GM12891 (cell line): ENCODE measurements at regions not wholly inside any gene's neighbourhood (a gene's known extent, or its start where the extent isn't known, plus 50 kb on each side); places are given as distances from the start of the nearest gene placed in this dataset.
"Not testable (repeated sequence)": the region's sequence is repeated elsewhere in the genome, so short reads cannot be mapped to it uniquely, and the experiment has no call there.

Experiments used
- DNase-seq: peaks from one replicate; pipeline ENCODE4 v3.0.0; 2011; ENCODE audit warnings: low spot score; ENCODE audit not compliant: insufficient read length
- FAIRE-seq: peaks from 2 replicates; lab custom pipeline; 2011; peaks lifted over from hg19 to GRCh38; lab: Jason Lieb, UNC
- PAX5 ChIP-seq: IDR thresholded peaks from 2 replicates; pipeline ENCODE4 v1.6.1; 2011; ENCODE audit warnings: low read length, moderate library complexity, mild to moderate bottlenecking; ENCODE audit not compliant: insufficient read depth, severe bottlenecking
- POLR2A ChIP-seq: IDR thresholded peaks from 2 replicates; pipeline ENCODE4 v1.6.1; 2011; ENCODE audit warnings: low read depth, low read length, control low read depth
- POLR2AphosphoS5 ChIP-seq: IDR thresholded peaks from 2 replicates; pipeline ENCODE4 v1.6.1; 2011; ENCODE audit warnings: low read depth, low read length, control low read depth
- POU2F2 ChIP-seq: IDR thresholded peaks from 2 replicates; pipeline ENCODE4 v1.6.1; 2011; ENCODE audit warnings: low read depth, mild to moderate bottlenecking, control low read depth, low read length, moderate library complexity
- SPI1 ChIP-seq: IDR thresholded peaks from 2 replicates; pipeline ENCODE4 v1.6.1; 2011; ENCODE audit warnings: low read depth, low read length, control low read depth
- TAF1 ChIP-seq: IDR thresholded peaks from 2 replicates; pipeline ENCODE4 v1.6.1; 2011; ENCODE audit warnings: low read depth, low read length, control low read depth

DNA sequence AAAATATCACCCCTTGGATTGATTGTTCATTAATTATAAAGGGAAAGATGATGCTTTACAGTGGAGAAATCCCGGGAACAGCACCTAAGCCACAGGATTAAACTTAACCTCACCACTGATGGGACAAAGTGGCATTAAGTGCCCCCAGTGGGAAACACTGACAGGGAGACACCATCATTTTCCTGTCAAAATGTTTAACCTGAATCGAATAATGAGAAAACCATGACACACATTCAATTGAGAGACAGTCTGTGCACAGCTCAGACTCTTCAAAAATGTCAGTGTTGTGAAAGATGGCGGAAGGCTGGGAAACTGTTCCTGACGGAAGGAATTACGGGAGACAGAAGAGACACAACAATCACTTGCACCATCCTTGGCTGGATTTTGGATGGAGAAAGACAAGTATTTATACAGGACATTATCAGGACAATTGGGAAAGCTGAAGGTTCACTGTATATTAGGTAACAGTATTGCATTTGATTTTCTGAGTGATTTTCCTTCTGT lies 111.8 kb upstream of the ASB18 start:
- no peak for DNase-seq
- TF ChIP-seq POLR2A = no peak
- TF ChIP-seq SPI1 = no peak
- TF ChIP-seq POLR2AphosphoS5 = no peak
- TF ChIP-seq PAX5 = no peak
- TF ChIP-seq POU2F2 = no peak
- TF ChIP-seq TAF1 = no peak
- FAIRE-seq = no peak

GRCh38 chr2:236376566-236377244 lies 112.5 kb upstream of the ASB18 start:
- DNase-seq (no peak), FAIRE-seq (no peak)
- no peak for TF ChIP-seq SPI1
- no peak for TF ChIP-seq POLR2AphosphoS5
- TF ChIP-seq POLR2A = no peak
- no peak for TF ChIP-seq PAX5
- no peak for TF ChIP-seq TAF1
- TF ChIP-seq POU2F2 = no peak

GRCh38 chr2:236380051-236380612 lies 115.9 kb upstream of the ASB18 start:
- FAIRE-seq = no peak

DNA sequence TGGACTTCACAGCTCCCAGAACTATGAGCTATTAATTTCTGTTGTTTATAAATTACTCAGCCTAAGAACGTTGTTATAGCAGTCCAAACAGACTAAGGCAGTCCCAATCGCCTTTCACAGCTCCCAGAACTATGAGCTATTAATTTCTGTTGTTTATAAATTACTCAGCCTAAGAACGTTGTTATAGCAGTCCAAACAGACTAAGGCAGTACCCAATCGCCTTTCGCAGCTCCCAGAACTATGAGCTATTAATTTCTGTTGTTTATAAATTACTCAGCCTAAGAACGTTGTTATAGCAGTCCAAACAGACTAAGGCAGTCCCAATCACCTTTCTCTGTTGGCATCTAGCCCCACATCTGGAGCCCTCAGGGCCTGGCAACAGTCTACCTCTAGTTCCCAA lies 117.0 kb upstream of the ASB18 start:
- DNase-seq, FAIRE-seq: not testable (repeated sequence)

More at GRCh38 chr2:236380051-236380612, 115.9 kb upstream of the ASB18 start:
- TF ChIP-seq POLR2A = no peak
- no peak for TF ChIP-seq TAF1
- no peak for TF ChIP-seq SPI1
- DNase-seq = no peak

DNA sequence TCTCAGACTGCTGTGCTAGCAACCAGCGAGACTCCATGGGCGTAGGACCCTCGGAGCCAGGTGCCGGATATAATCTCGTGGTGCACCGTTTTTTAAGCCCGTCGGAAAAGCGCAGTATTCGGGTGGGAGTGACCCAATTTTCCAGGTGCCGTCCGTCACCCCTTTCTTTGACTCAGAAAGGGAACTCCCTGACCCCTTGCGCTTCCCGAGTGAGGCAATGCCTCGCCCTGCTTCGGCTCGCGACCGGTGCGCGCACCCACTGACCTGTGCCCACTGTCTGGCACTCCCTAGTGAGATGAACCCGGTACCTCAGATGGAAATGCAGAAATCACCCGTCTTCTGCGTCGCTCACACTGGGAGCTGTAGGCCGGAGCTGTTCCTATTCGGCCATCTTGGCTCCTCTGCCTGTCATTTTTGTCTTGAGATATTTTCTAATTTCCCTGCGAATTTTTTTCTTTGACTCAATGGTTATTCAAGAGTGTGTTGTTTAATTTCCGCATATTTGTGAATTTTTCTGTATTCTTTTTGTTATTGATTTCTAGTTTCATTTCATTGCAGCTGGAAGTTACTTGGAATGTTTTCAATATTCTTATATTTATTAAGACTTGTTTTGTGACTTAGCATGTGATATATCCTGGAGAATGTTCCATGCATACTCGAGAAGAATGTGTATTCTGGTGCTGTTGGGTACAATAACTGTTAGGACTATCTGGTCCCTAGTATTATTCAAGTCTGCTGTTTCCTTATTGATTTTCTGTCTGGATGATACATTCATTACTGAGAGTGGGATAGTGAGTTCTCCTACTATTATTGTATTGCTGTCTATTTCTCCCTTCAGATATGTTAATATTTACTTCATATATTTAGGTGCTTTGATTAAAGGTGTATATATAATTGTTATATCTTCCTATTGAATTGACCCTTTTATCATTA lies 125.3 kb upstream of the ASB18 start:
- DNase-seq, FAIRE-seq: not testable (repeated sequence)

- no peak for TF ChIP-seq TAF1
- no peak for TF ChIP-seq POU2F2
- no peak for TF ChIP-seq PAX5
- TF ChIP-seq POLR2AphosphoS5 = no peak
- TF ChIP-seq POLR2A = no peak
- TF ChIP-seq SPI1 = no peak
- no peak for FAIRE-seq
Measured at GRCh38 chr2:236393101-236393500, 128.9 kb upstream of the ASB18 start.

DNA sequence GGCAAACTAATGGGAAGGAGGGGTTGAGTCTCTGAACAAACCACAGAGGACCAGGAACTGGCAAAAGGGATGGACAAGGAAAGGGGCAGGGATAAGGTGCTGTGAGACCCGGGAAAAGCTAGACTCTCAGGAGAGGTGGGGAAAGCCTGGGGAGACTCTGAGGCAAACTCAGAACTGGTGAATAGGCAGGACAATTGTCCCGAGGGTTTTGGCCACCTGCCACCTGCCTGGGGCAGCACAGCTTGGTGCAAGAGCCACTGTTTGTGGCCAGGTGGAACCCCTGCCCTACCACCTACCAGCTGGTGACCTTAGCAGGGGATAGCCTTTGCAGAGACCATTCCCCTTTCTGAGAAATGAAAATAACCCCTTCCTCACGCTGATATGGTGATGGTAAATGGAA lies 129.4 kb upstream of the ASB18 start:
- DNase-seq (no peak), FAIRE-seq (no peak)
- TF ChIP-seq POLR2A (no peak), PAX5 (no peak), TAF1 (no peak), POU2F2 (no peak), SPI1 (no peak), POLR2AphosphoS5 (no peak)

More at GRCh38 chr2:236393101-236393500, 128.9 kb upstream of the ASB18 start:
- DNase-seq = no peak

- TF ChIP-seq TAF1 = no peak
- FAIRE-seq = no peak
- no peak for DNase-seq
Measured at GRCh38 chr2:236394571-236394970, 130.4 kb upstream of the ASB18 start.

GRCh38 chr2:236395067-236395466 lies 130.9 kb upstream of the ASB18 start:
- DNase-seq = no peak
- no peak for TF ChIP-seq TAF1
- TF ChIP-seq POLR2A = no peak
- no peak for TF ChIP-seq POLR2AphosphoS5

DNA sequence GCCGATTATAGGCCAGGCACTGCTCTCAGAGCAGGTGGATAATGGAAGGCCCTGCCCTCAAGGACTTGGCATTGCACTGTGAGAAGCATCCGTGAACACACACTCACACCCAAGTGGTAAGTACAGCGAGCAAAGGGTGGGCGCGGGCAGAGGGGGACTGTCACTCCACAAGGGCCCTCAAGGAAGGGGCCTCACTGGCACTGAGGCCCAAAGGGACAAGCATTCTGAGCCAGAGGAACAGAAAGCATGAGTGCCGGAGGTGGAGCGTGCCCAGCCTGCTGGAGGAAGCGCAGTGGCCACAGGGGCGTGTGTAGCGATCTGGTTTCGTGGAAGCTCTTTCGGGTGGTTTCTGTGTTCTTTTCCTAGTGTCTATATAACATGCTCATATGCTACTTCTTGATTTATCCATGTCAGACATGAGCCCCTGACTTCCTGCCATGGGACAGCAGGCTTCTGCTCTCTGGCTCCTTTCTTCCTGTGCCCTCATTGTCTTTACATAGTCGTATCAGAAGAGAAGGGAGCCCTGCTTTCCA lies 132.7 kb upstream of the ASB18 start:
- no peak for DNase-seq
- no peak for TF ChIP-seq TAF1
- TF ChIP-seq POLR2AphosphoS5 = no peak
- no peak for TF ChIP-seq SPI1
- TF ChIP-seq POU2F2 = no peak
- no peak for TF ChIP-seq PAX5
- TF ChIP-seq POLR2A = no peak

More at GRCh38 chr2:236395067-236395466, 130.9 kb upstream of the ASB18 start:
- no peak for FAIRE-seq

More for the DNA sequence above, 132.7 kb upstream of the ASB18 start:
- no peak for FAIRE-seq
